ENCODE measurements at regions not wholly inside any gene's neighbourhood (a gene's known extent, or its start where the extent isn't known, plus 50 kb on each side); places are given as distances from the start of the nearest gene placed in this dataset.
"Not testable (repeated sequence)": the region's sequence is repeated elsewhere in the genome, so short reads cannot be mapped to it uniquely, and the experiment has no call there.

GRCh38 chr18:67131498-67131897 lies 385.0 kb downstream of the DSEL start:
- no peak for DNase-seq

GRCh38 chr18:67126751-67127150 lies 389.8 kb downstream of the DSEL start:
- not testable (repeated sequence) for DNase-seq

- DNase-seq, result no peak
These were observed 392.6 kb downstream of the DSEL start for GRCh38 chr18:67123901-67124300.

- no peak for DNase-seq
These were observed 398.7 kb downstream of the DSEL start for GRCh38 chr18:67117804-67118203.

- no peak for DNase-seq
These were observed 407.0 kb downstream of the DSEL start for GRCh38 chr18:67109535-67109934.

- DNase-seq, result no peak
These were observed 407.6 kb downstream of the DSEL start for GRCh38 chr18:67108894-67109293.

- peak; percentile 56 for DNase-seq
These were observed 411.7 kb downstream of the DSEL start for GRCh38 chr18:67104700-67105284.

GRCh38 chr18:67094123-67094522 lies 422.4 kb downstream of the DSEL start:
- DNase-seq, result no peak

GRCh38 chr18:67092141-67092540 lies 424.4 kb downstream of the DSEL start:
- DNase-seq, result no peak

GRCh38 chr18:67081482-67082211 lies 434.9 kb downstream of the DSEL start:
- DNase-seq, result no peak

- DNase-seq, result no peak
These were observed 435.9 kb downstream of the DSEL start for GRCh38 chr18:67080601-67081000.

- DNase-seq, result no peak
These were observed 442.2 kb downstream of the DSEL start for GRCh38 chr18:67074309-67074708.

GRCh38 chr18:67072791-67073190 lies 443.7 kb downstream of the DSEL start:
- no peak for DNase-seq

- DNase-seq, result no peak
These were observed 447.9 kb downstream of the DSEL start for GRCh38 chr18:67068608-67069007.

GRCh38 chr18:67047334-67047733 lies 443.4 kb upstream of the CDH19 start:
- DNase-seq, result no peak

- DNase-seq, result no peak
These were observed 439.4 kb upstream of the CDH19 start for GRCh38 chr18:67043276-67043675.

- DNase-seq, result no peak
These were observed 437.4 kb upstream of the CDH19 start for GRCh38 chr18:67041334-67041733.

- no peak for DNase-seq
These were observed 431.1 kb upstream of the CDH19 start for GRCh38 chr18:67035026-67035425.

- DNase-seq, result no peak
These were observed 419.2 kb upstream of the CDH19 start for GRCh38 chr18:67023059-67023458.

GRCh38 chr18:67010919-67011318 lies 407.0 kb upstream of the CDH19 start:
- DNase-seq, result no peak

GRCh38 chr18:67007999-67008398 lies 404.1 kb upstream of the CDH19 start:
- no peak for DNase-seq

GRCh38 chr18:67007085-67007484 lies 403.2 kb upstream of the CDH19 start:
- no peak for DNase-seq

GRCh38 chr18:67001052-67001451 lies 397.2 kb upstream of the CDH19 start:
- DNase-seq, result no peak

- DNase-seq, result no peak
These were observed 395.1 kb upstream of the CDH19 start for GRCh38 chr18:66999003-66999402.

GRCh38 chr18:66995270-66995669 lies 391.4 kb upstream of the CDH19 start:
- DNase-seq, result no peak

All from retina (tissue), 1 donor.